H1 (cell line): ENCODE measurements at regions not wholly inside any gene's neighbourhood (a gene's known extent, or its start where the extent isn't known, plus 50 kb on each side); places are given as distances from the start of the nearest gene placed in this dataset.

Experiments
- CTCF ChIA-PET: fragments of 300-600 bp; sonication (Branson Sonifier 250); formaldehyde crosslinking; loops from one replicate; lab custom pipeline; 2021; ENCODE audit not compliant: partially characterized antibody; lab: Charles Lee
- POLR2A ChIA-PET: fragments of 300-600 bp; sonication (Branson Sonifier 250); formaldehyde crosslinking; loops from one replicate; lab custom pipeline; 2021; ENCODE audit warnings: inconsistent platforms; ENCODE audit not compliant: partially characterized antibody; lab: Charles Lee
- DNase-seq, 2 experiments: peaks; one replicate each; pipeline versions ENCODE4 v3.0.0 to v3.0.0-alpha.2; 2010 to 2022; ENCODE audit warnings: low spot score in 2 of 2, low read depth in 1 of 2, mixed read lengths in 1 of 2
- FAIRE-seq: peaks from 2 replicates; lab custom pipeline; 2011; peaks lifted over from hg19 to GRCh38; lab: Jason Lieb, UNC
- H2AFZ ChIP-seq: 2 replicates; pipeline ENCODE4 v1.8.1; 2012; ENCODE audit warnings: low read length, inconsistent platforms
- H2AK5ac ChIP-seq: 2 replicates; pipeline ENCODE4 v1.6.1; 2013; ENCODE audit warnings: low read depth, low read length
- H2BK120ac ChIP-seq: replicated peaks from 2 replicates; pipeline ENCODE3; 2013; ENCODE audit warnings: low read depth, low read length, inconsistent platforms
- H2BK12ac ChIP-seq: 2 replicates; pipeline ENCODE4 v1.6.1; 2013; ENCODE audit warnings: low read depth, low read length
- H2BK15ac ChIP-seq: 2 replicates; pipeline ENCODE4 v1.6.1; 2013; ENCODE audit warnings: low read length
- H2BK20ac ChIP-seq: 2 replicates; pipeline ENCODE4 v1.6.1; 2013; ENCODE audit warnings: low read length
- H2BK5ac ChIP-seq: 2 replicates; pipeline ENCODE4 v1.6.1; 2013; ENCODE audit warnings: low read depth, low read length
- H3K14ac ChIP-seq: 2 replicates; pipeline ENCODE4 v1.6.1; 2013; ENCODE audit warnings: inconsistent platforms; ENCODE audit not compliant: insufficient read length
- H3K18ac ChIP-seq: 2 replicates; pipeline ENCODE4 v1.6.1; 2013; ENCODE audit warnings: low read length; ENCODE audit errors: extremely low read depth
- H3K23ac ChIP-seq: 2 replicates; pipeline ENCODE4 v1.6.1; 2013; ENCODE audit warnings: inconsistent platforms; ENCODE audit not compliant: insufficient read length
- H3K23me2 ChIP-seq: 2 replicates; pipeline ENCODE4 v1.6.1; 2013; ENCODE audit warnings: low read depth, low read length
- H3K27ac ChIP-seq: 2 replicates; pipeline ENCODE4 v1.6.1; 2011; ENCODE audit warnings: low read depth, low read length, inconsistent platforms
- H3K27me3 ChIP-seq, 4 experiments: replicated peaks in 1 of 4; 1 replicate in 1 of 4; 2 replicates in 3 of 4; pipeline versions ENCODE4 v1.6.1 to v1.8.1; 2011 to 2013; ENCODE audit warnings: low read length in 3 of 4, mild to moderate bottlenecking in 3 of 4, inconsistent platforms in 2 of 4, mixed read lengths in 2 of 4, moderate library complexity in 1 of 4; ENCODE audit not compliant: control insufficient read depth in 3 of 4, insufficient read depth in 3 of 4; ENCODE audit errors: extremely low read depth in 1 of 4
- H3K36me3 ChIP-seq, 4 experiments: 2 replicates each; pipeline versions ENCODE4 v1.6.1 to v1.8.1; 2011 to 2013; ENCODE audit warnings: mild to moderate bottlenecking in 4 of 4, low read length in 3 of 4, moderate library complexity in 2 of 4, control low read depth in 1 of 4, inconsistent platforms in 1 of 4; ENCODE audit not compliant: insufficient read depth in 4 of 4, control insufficient read depth in 2 of 4
- H3K4ac ChIP-seq: replicated peaks from 2 replicates; pipeline ENCODE3; 2013; ENCODE audit warnings: low read length, low read depth, mixed read lengths, inconsistent platforms; ENCODE audit not compliant: insufficient read length
- H3K4me1 ChIP-seq, 4 experiments: replicated peaks in 1 of 4; 1 replicate in 1 of 4; 2 replicates in 3 of 4; pipeline versions ENCODE4 v1.6.1 to v1.8.1; 2011 to 2013; ENCODE audit warnings: low read length in 3 of 4, inconsistent platforms in 2 of 4, mixed read lengths in 1 of 4; ENCODE audit not compliant: insufficient read depth in 4 of 4, control insufficient read depth in 3 of 4
- H3K4me2 ChIP-seq, 2 experiments: 2 replicates each; pipeline versions ENCODE4 v1.6.1 to v1.8.1; 2011 to 2013; ENCODE audit warnings: low read depth in 2 of 2, low read length in 2 of 2, control low read depth in 1 of 2, inconsistent platforms in 1 of 2, mild to moderate bottlenecking in 1 of 2; ENCODE audit not compliant: insufficient read depth in 1 of 2
- H3K4me3 ChIP-seq, 4 experiments: fragments of 200-600, 300-600 bp in 1 of 4; sonication (generic), shearing (Covaris generic), sonication (Bioruptor Twin) in 1 of 4; 2 replicates each; pipeline versions ENCODE4 v1.5.1 to v1.8.1; 2011 to 2016; ENCODE audit warnings: low read length in 4 of 4, low read depth in 3 of 4, control low read depth in 2 of 4, inconsistent platforms in 2 of 4, mild to moderate bottlenecking in 2 of 4, mixed read lengths in 1 of 4, moderate library complexity in 1 of 4; ENCODE audit not compliant: insufficient read depth in 2 of 4; ENCODE audit errors: extremely low read depth in 1 of 4
- H3K56ac ChIP-seq: replicated peaks from 2 replicates; pipeline ENCODE3; 2013; ENCODE audit warnings: low read depth, mild to moderate bottlenecking, mixed read lengths, low read length, inconsistent platforms; ENCODE audit not compliant: insufficient read length
- H3K79me1 ChIP-seq: 2 replicates; pipeline ENCODE4 v1.6.1; 2013; ENCODE audit warnings: low read depth, low read length, control low read depth
- H3K79me2 ChIP-seq, 2 experiments: 2 replicates each; pipeline versions ENCODE4 v1.6.1 to v1.8.1; 2012 to 2013; ENCODE audit warnings: low read length in 2 of 2, mild to moderate bottlenecking in 2 of 2, inconsistent platforms in 1 of 2; ENCODE audit not compliant: insufficient read depth in 2 of 2, control insufficient read depth in 1 of 2
- H3K9ac ChIP-seq, 4 experiments: replicated peaks in 1 of 4; 1 replicate in 1 of 4; 2 replicates in 3 of 4; pipeline versions ENCODE4 v1.6.1 to v1.8.1; 2011 to 2013; ENCODE audit warnings: low read depth in 3 of 4, low read length in 3 of 4, control low read depth in 2 of 4, mild to moderate bottlenecking in 2 of 4, moderate library complexity in 2 of 4, inconsistent platforms in 1 of 4; ENCODE audit errors: extremely low read depth in 1 of 4
- H3K9me3 ChIP-seq, 2 experiments: 2 replicates each; pipeline versions ENCODE4 v1.6.1 to v1.8.1; 2012 to 2013; ENCODE audit warnings: mild to moderate bottlenecking in 2 of 2, moderate library complexity in 2 of 2, control low read depth in 1 of 2, inconsistent platforms in 1 of 2, low read depth in 1 of 2, low read length in 1 of 2, mixed read lengths in 1 of 2; ENCODE audit not compliant: insufficient read depth in 2 of 2
- H4K20me1 ChIP-seq, 2 experiments: replicated peaks in 1 of 2; 2 replicates each; pipeline versions ENCODE3 to v1.8.1; 2011 to 2013; ENCODE audit warnings: inconsistent platforms in 2 of 2, low read length in 2 of 2, mild to moderate bottlenecking in 1 of 2; ENCODE audit not compliant: insufficient read depth in 2 of 2, control insufficient read depth in 1 of 2
- H4K5ac ChIP-seq: 2 replicates; pipeline ENCODE4 v1.6.1; 2013; ENCODE audit warnings: low read length, low read depth, mixed read lengths, inconsistent platforms; ENCODE audit not compliant: insufficient read length
- H4K8ac ChIP-seq: 2 replicates; pipeline ENCODE4 v1.8.0; 2013; ENCODE audit warnings: mild to moderate bottlenecking, moderate library complexity, low read length, inconsistent platforms; ENCODE audit not compliant: insufficient read depth; ENCODE audit errors: extremely low read depth
- H4K91ac ChIP-seq: replicated peaks from 2 replicates; pipeline ENCODE3; 2013; ENCODE audit warnings: low read length, mixed read lengths, inconsistent platforms; ENCODE audit not compliant: insufficient read length
- ASH2L ChIP-seq: fragments of 200-600, 300-600 bp; sonication (generic); IDR thresholded peaks from one replicate; pipeline ENCODE4 v1.7.1; 2017; ENCODE audit warnings: low read length
- CHD2 ChIP-seq: IDR thresholded peaks from 2 replicates; pipeline ENCODE4 v1.6.1; 2012; ENCODE audit warnings: low read length, improper control_type of control experiment
- CREB1 ChIP-seq: IDR thresholded peaks from 2 replicates; pipeline ENCODE4 v1.6.1; 2012; ENCODE audit warnings: inconsistent platforms
- CTBP2 ChIP-seq: IDR thresholded peaks from 2 replicates; pipeline ENCODE4 v1.7.0; 2011; ENCODE audit warnings: borderline replicate concordance, mild to moderate bottlenecking, moderate library complexity, mixed read lengths, low read length; ENCODE audit not compliant: insufficient read depth, insufficient read length
- EZH2 ChIP-seq: fragments of 200-600 bp; sonication (generic); IDR thresholded peaks from 2 replicates; pipeline ENCODE4 v1.7.1; 2012; ENCODE audit warnings: low read depth, mild to moderate bottlenecking, moderate library complexity, low read length, inconsistent platforms; ENCODE audit not compliant: severe bottlenecking
- GABPA ChIP-seq: IDR thresholded peaks from 2 replicates; pipeline ENCODE4 v1.6.1; 2011; ENCODE audit warnings: mild to moderate bottlenecking, low read length, moderate library complexity, borderline replicate concordance; ENCODE audit not compliant: insufficient read depth
- HDAC6 ChIP-seq: IDR thresholded peaks from one replicate; pipeline ENCODE4 v1.7.1; 2012; ENCODE audit warnings: low read depth, mild to moderate bottlenecking, inconsistent platforms, low read length, moderate library complexity
- JUND ChIP-seq: IDR thresholded peaks from 2 replicates; pipeline ENCODE4 v1.6.1; 2011; ENCODE audit warnings: mild to moderate bottlenecking, improper control_type of control experiment, low read length
- MAX ChIP-seq: IDR thresholded peaks from 2 replicates; pipeline ENCODE4 v1.6.1; 2012; ENCODE audit warnings: inconsistent platforms
- POLR2AphosphoS5 ChIP-seq: IDR thresholded peaks from 2 replicates; pipeline ENCODE4 v1.6.1; 2011; ENCODE audit warnings: low read depth, low read length
- POU5F1 ChIP-seq: IDR thresholded peaks from 2 replicates; pipeline ENCODE4 v1.6.1; 2011; ENCODE audit warnings: low read depth, mild to moderate bottlenecking, low read length, moderate library complexity
- RBBP5 ChIP-seq: IDR thresholded peaks from 2 replicates; pipeline ENCODE4 v1.7.1; 2012; ENCODE audit warnings: low read depth, mild to moderate bottlenecking, inconsistent platforms, low read length, moderate library complexity, borderline replicate concordance
- SP4 ChIP-seq: IDR thresholded peaks from 2 replicates; pipeline ENCODE4 v1.6.1; 2012; ENCODE audit warnings: low read length, inconsistent platforms
- TCF12 ChIP-seq: IDR thresholded peaks from 2 replicates; pipeline ENCODE4 v1.6.1; 2011; ENCODE audit warnings: low read depth, mild to moderate bottlenecking, low read length
- USF2 ChIP-seq: IDR thresholded peaks from 2 replicates; pipeline ENCODE4 v1.6.1; 2011; ENCODE audit warnings: low read length, improper control_type of control experiment
- WGBS, 2 experiments: shearing (Covaris generic) in 1 of 2; methylation state at CpG; one replicate each; pipeline versions ENCODE4 v1.1.6 to v1.1.7; 2013 to 2015; ENCODE audit warnings: low lambda C conversion rate in 2 of 2, mixed read lengths in 2 of 2, inconsistent platforms in 1 of 2, low coverage in 1 of 2, missing lambda C conversion rate in 1 of 2; ENCODE audit not compliant: insufficient replicate concordance in 2 of 2, insufficient coverage in 1 of 2, insufficient read length in 1 of 2; ENCODE audit errors: extremely low coverage in 1 of 2, missing lambda C conversion rate in 1 of 2; 5-methylcytosine and 5-hydroxymethylcytosine counted together

DNA sequence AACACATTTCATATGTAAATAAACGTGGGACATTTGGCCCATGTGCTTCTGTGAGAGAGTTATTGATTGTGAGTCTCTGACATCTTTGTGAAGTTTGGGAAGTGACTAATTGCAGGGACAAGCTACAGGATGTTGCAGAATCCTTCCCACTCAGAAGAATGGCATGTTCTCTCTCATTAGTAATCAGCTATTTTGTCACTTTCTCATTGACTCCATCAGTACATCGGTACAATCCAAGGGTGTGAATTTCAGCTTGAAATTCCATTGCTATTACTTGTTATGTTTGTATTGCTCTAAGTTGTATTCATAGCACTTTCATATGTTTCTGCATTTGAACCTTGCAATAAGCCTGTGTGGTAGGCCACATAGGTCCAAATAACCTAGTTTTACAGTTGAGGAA, 100.0 kb upstream of the KCNMA1 start:
- Histone ChIP-seq H3K36me3 (no peaks in the 10 kb centered on the region), H3K14ac (no peak overlapping the region), H2BK5ac (no peak overlapping the region), H4K20me1 (no peaks in the 10 kb centered on the region), H3K79me1 (no peaks in the 10 kb centered on the region), H2BK15ac (no peak overlapping the region), H2BK20ac (no peak overlapping the region), H3K79me2 (no peaks in the 10 kb centered on the region), H3K4me2 (no peak overlapping the region), H3K9ac (no peak overlapping the region), H3K27ac (no peak overlapping the region), H3K4ac (no peak overlapping the region), H4K8ac (no peak overlapping the region), H3K9me3 (peaks cover 15 to 21% of the 10 kb centered on the region in 2 experiments), H2BK12ac (no peak overlapping the region), H3K56ac (no peak overlapping the region), H2AK5ac (no peak overlapping the region), H4K91ac (no peak overlapping the region), H3K27me3 (no peaks in the 10 kb centered on the region), H3K18ac (no peak overlapping the region), H3K4me1 (no peaks in the 10 kb centered on the region), H3K23me2 (no peaks in the 10 kb centered on the region), H2BK120ac (no peak overlapping the region), H2AFZ (no peak overlapping the region), H3K4me3 (no peak overlapping the region), H4K5ac (no peak overlapping the region), H3K23ac (no peak overlapping the region)
- whole genome bisulfite sequencing, 2 experiments: 91% methylated on average over 2 of the region's 2 CpGs; no CpG with 5 or more reads in 1 of the 2 experiments
- DNase-seq (no peak), FAIRE-seq (no peak)
- ChIA-PET CTCF (interaction anchor here (1.6 kb wide), 1 partner anchor 18 kb away, joined by 5 read pairs; no protein-coding TSS in a partner anchor), POLR2A (no interaction called here)
- TF ChIP-seq CTBP2 (no peak), JUND (no peak), ASH2L (no peak), MAX (no peak), POU5F1 (no peak), HDAC6 (no peak), TCF12 (no peak), EZH2 (no peak), SP4 (no peak), RBBP5 (no peak), CREB1 (no peak), POLR2AphosphoS5 (no peak), GABPA (no peak), USF2 (no peak), CHD2 (no peak)
